Suprapubic skin (tissue), 4 donors: ENCODE measurements at regions not wholly inside any gene's neighbourhood (a gene's known extent, or its start where the extent isn't known, plus 50 kb on each side); places are given as distances from the start of the nearest gene placed in this dataset.

Experiments
- DNase-seq, 2 donors: peaks; one replicate each; pipeline ENCODE4 v3.0.0-alpha.2; 2019; ENCODE audit warnings: low spot score in 2 of 2
- H3K27ac ChIP-seq: fragments of 200-600 bp; sonication (generic); one replicate; pipeline ENCODE4 v1.5.1; 2019
- H3K27me3 ChIP-seq: fragments of 200-600 bp; sonication (generic); one replicate; pipeline ENCODE4 v1.5.1; 2019
- H3K36me3 ChIP-seq: fragments of 200-600 bp; sonication (generic); one replicate; pipeline ENCODE4 v1.5.1; 2019
- H3K4me1 ChIP-seq: fragments of 200-600 bp; sonication (generic); one replicate; pipeline ENCODE4 v1.5.1; 2019
- H3K4me3 ChIP-seq: fragments of 200-600 bp; sonication (generic); one replicate; pipeline ENCODE4 v1.5.1; 2019; ENCODE audit warnings: mild to moderate bottlenecking
- H3K9me3 ChIP-seq: fragments of 200-600 bp; sonication (generic); one replicate; pipeline ENCODE4 v1.5.1; 2019
- CTCF ChIP-seq, 2 donors: fragments of 200-600 bp in 1 of 2; fragments of 450-650 bp in 1 of 2; sonication (generic) in 1 of 2; IDR thresholded peaks; one replicate each; pipeline ENCODE4 v1.5.1; 2016 to 2019; ENCODE audit warnings: antibody characterized with exemption in 2 of 2, mild to moderate bottlenecking in 1 of 2, moderate library complexity in 1 of 2
- EP300 ChIP-seq: sonication (generic); formaldehyde crosslinking; IDR thresholded peaks from one replicate; pipeline ENCODE4 v1.6.1; 2017; ENCODE audit warnings: antibody characterized with exemption
- POLR2A ChIP-seq, 2 donors: fragments of 450-650 bp; IDR thresholded peaks; one replicate each; pipeline ENCODE4 v1.6.1; 2017; ENCODE audit warnings: antibody characterized with exemption in 2 of 2, mild to moderate bottlenecking in 2 of 2, moderate library complexity in 2 of 2
- POLR2AphosphoS5 ChIP-seq, 3 donors: sonication (generic); formaldehyde crosslinking; IDR thresholded peaks; one replicate each; pipeline ENCODE4 v1.6.1; 2017; ENCODE audit warnings: antibody characterized with exemption in 3 of 3
- WGBS: methylation state at CpG from one replicate; pipeline ENCODE4 v1.1.5; 2018; 5-methylcytosine and 5-hydroxymethylcytosine counted together

- H3K4me1 ChIP-seq, result peaks cover 48% of the 10 kb centered on the region
- H3K9me3 ChIP-seq, result no peaks in the 10 kb centered on the region
- no peaks in the 10 kb centered on the region for H3K27me3 ChIP-seq
- 45% methylated on average over 3 of the region's 3 CpGs for WGBS
- TF ChIP-seq POLR2A (IDR thresholded peaks at IDR 0.05), result no peak
- no peak for TF ChIP-seq EP300
- no peak for TF ChIP-seq CTCF (IDR thresholded peaks at IDR 0.05)
- TF ChIP-seq POLR2AphosphoS5 (IDR thresholded peaks at IDR 0.05), result no peak
- peak overlapping the region; percentile 37 for H3K27ac ChIP-seq
- DNase-seq, result no peak
- no peaks in the 10 kb centered on the region for H3K36me3 ChIP-seq
- H3K4me3 ChIP-seq, result no peak overlapping the region
Measured at GRCh38 chr5:68379275-68380036, 163.9 kb downstream of the PIK3R1 start.

GRCh38 chr5:68380078-68380477, 164.5 kb downstream of the PIK3R1 start:
- Histone ChIP-seq H3K4me3 (no peak overlapping the region), H3K27ac (peak overlapping the region; percentile 37), H3K36me3 (no peaks in the 10 kb centered on the region), H3K27me3 (no peaks in the 10 kb centered on the region), H3K9me3 (no peaks in the 10 kb centered on the region), H3K4me1 (peaks cover 42% of the 10 kb centered on the region)
- WGBS, result 34% methylated on average over 2 of the region's 2 CpGs
- no peak for DNase-seq
- TF ChIP-seq POLR2A (IDR thresholded peaks at IDR 0.05), result no peak

GRCh38 chr5:68381060-68381459, 165.5 kb downstream of the PIK3R1 start:
- Histone ChIP-seq H3K9me3 (no peaks in the 10 kb centered on the region), H3K4me3 (no peak overlapping the region), H3K27me3 (no peaks in the 10 kb centered on the region), H3K36me3 (no peaks in the 10 kb centered on the region), H3K4me1 (peaks cover 34% of the 10 kb centered on the region), H3K27ac (no peak overlapping the region)
- TF ChIP-seq EP300 (no peak), CTCF (IDR thresholded peaks at IDR 0.05) (no peak), POLR2AphosphoS5 (IDR thresholded peaks at IDR 0.05) (no peak), POLR2A (IDR thresholded peaks at IDR 0.05) (no peak)
- 85% methylated on average over 3 of the region's 3 CpGs for WGBS
- DNase-seq, result no peak

GRCh38 chr5:68381909-68382308, 166.4 kb downstream of the PIK3R1 start:
- H3K27me3 ChIP-seq, result no peaks in the 10 kb centered on the region
- WGBS, result 61% methylated on average over 3 of the region's 3 CpGs
- H3K4me1 ChIP-seq, result peaks cover 33% of the 10 kb centered on the region
- peak in 1 of 2 donors; percentile 66 for DNase-seq
- H3K4me3 ChIP-seq, result no peak overlapping the region
- TF ChIP-seq CTCF (IDR thresholded peaks at IDR 0.05) (no peak), EP300 (no peak), POLR2A (IDR thresholded peaks at IDR 0.05) (no peak), POLR2AphosphoS5 (IDR thresholded peaks at IDR 0.05) (no peak)
- no peaks in the 10 kb centered on the region for H3K9me3 ChIP-seq
- H3K27ac ChIP-seq, result peak overlapping the region; percentile 76
- H3K36me3 ChIP-seq, result no peaks in the 10 kb centered on the region

- TF ChIP-seq POLR2AphosphoS5 (IDR thresholded peaks at IDR 0.05) (peak in 1 of 3 donors; percentile 9), EP300 (no peak)
- Histone ChIP-seq H3K9me3 (no peaks in the 10 kb centered on the region), H3K4me1 (peaks cover 29% of the 10 kb centered on the region), H3K27me3 (no peaks in the 10 kb centered on the region), H3K27ac (peak overlapping the region; percentile 76), H3K36me3 (no peaks in the 10 kb centered on the region), H3K4me3 (no peak overlapping the region)
- DNase-seq, result no peak
Measured at GRCh38 chr5:68382640-68383039, 167.1 kb downstream of the PIK3R1 start.

GRCh38 chr5:68383888-68384310, 168.3 kb downstream of the PIK3R1 start:
- Histone ChIP-seq H3K27ac (peak overlapping the region; percentile 25), H3K36me3 (no peaks in the 10 kb centered on the region), H3K27me3 (no peaks in the 10 kb centered on the region), H3K4me1 (peaks cover 26% of the 10 kb centered on the region), H3K9me3 (no peaks in the 10 kb centered on the region), H3K4me3 (no peak overlapping the region)
- 33% methylated on average over 2 of the region's 2 CpGs for WGBS
- DNase-seq, result no peak
- TF ChIP-seq POLR2A (IDR thresholded peaks at IDR 0.05), result no peak
- no peak for TF ChIP-seq POLR2AphosphoS5 (IDR thresholded peaks at IDR 0.05)
- no peak for TF ChIP-seq EP300
- no peak for TF ChIP-seq CTCF (IDR thresholded peaks at IDR 0.05)
